NT2/D1 (cell line): ENCODE measurements at regions not wholly inside any gene's neighbourhood (a gene's known extent, or its start where the extent isn't known, plus 50 kb on each side); places are given as distances from the start of the nearest gene placed in this dataset.

Experiments
- DNase-seq: peaks from one replicate; pipeline ENCODE4 v3.0.0-alpha.2; 2011; ENCODE audit warnings: low read depth, low spot score
- H3K27me3 ChIP-seq: 2 replicates; pipeline ENCODE4 v1.6.0; 2011; ENCODE audit warnings: mild to moderate bottlenecking; ENCODE audit not compliant: insufficient read length, insufficient read depth
- H3K36me3 ChIP-seq: 2 replicates; pipeline ENCODE4 v1.6.1; 2011; ENCODE audit warnings: mild to moderate bottlenecking, low read length, mixed read lengths; ENCODE audit not compliant: insufficient read depth, insufficient read length
- H3K4me1 ChIP-seq: 2 replicates; pipeline ENCODE4 v1.5.1; 2011; ENCODE audit not compliant: insufficient read depth, insufficient read length
- H3K4me3 ChIP-seq: 2 replicates; pipeline ENCODE4 v1.5.1; 2011; ENCODE audit warnings: low read depth; ENCODE audit not compliant: insufficient read length
- H3K9ac ChIP-seq: 2 replicates; pipeline ENCODE4 v1.6.0; 2011; ENCODE audit warnings: low read depth; ENCODE audit not compliant: insufficient read length
- H3K9me3 ChIP-seq: 2 replicates; pipeline ENCODE4 v1.5.1; 2011; ENCODE audit warnings: mild to moderate bottlenecking, low read length; ENCODE audit not compliant: insufficient read depth
- SUZ12 ChIP-seq: IDR thresholded peaks from 2 replicates; pipeline ENCODE4 v1.6.1; 2011; ENCODE audit not compliant: insufficient read length, insufficient read depth; ENCODE audit errors: extremely low read depth
- YY1 ChIP-seq: IDR thresholded peaks from 2 replicates; pipeline ENCODE4 v1.6.1; 2011; ENCODE audit not compliant: insufficient read length, insufficient read depth
- ZNF274 ChIP-seq: IDR thresholded peaks from 2 replicates; pipeline ENCODE4 v1.6.1; 2011; ENCODE audit warnings: mild to moderate bottlenecking, low read depth, low read length

DNA sequence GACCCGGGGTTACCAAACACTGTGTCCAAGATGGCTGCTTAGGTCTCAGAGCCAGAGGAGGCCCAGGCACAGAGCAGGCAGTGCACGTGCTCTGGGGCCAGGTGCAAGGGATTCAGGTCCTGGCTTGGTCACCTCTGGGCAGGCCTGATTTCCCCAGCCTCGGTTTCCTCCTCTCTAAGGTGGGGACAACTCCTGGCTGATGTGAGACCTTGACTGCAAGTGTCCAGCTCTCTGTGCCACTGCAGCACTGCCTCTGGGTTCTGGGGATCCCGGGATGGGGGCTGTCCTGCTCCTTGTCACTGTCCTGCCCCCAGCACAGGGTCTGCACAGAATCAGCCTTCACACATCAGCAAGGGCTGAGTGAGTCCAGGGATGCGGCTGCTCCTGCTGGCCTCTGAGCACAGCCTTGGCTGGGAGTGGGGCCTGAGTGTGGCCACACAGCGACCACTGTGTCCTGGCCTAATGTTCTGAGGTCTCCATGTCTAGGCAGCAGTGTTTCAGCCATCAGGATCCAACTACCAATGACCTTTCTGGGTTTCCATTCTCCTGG is 170.2 kb upstream of the HDAC4 start:
- H3K4me1 ChIP-seq = peaks cover 8% of the 10 kb centered on the region
- H3K9ac ChIP-seq = no peak overlapping the region
- no peak overlapping the region for H3K4me3 ChIP-seq
- peaks cover under 1% of the 10 kb centered on the region; the same call in 1 of the 2 replicates for H3K9me3 ChIP-seq
- H3K36me3 ChIP-seq = no peaks in the 10 kb centered on the region
- TF ChIP-seq SUZ12 (no peak), ZNF274 (no peak), YY1 (no peak)
- peaks cover 8% of the 10 kb centered on the region for H3K27me3 ChIP-seq
- no peak for DNase-seq

DNA sequence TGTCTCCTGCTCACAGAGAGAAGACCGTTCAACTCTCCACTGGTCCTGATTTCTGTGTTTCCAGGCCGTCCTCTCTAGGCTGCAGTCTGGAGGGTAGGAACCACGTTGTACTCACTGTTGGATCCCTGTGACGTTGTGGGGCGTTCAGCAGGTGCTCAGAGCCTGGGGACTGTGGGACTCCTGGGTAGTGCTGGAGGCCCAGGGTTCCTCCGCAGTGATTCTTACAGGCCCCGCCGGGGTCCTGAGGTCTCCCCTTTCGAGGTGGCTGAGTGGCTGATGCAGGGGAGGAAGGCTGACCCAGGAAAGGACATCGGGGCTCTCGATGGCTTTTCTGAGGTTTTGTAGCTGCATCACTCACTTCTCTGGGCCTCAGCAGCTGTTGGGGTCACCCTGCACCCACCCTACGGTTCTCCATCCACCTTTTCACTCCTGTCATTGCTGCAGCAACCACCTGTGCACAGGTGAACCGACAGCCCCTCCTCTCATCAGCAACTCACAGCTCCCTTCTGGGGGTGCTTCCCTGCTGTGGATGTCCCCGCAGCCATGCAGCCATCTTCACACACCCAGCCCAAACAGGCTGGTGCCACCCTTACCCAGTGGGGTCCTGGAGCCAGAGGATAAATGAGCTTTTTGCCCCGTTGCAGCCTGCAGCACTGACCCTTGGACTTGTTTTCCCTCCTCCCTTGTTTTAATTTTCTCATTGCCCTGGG is 169.6 kb upstream of the HDAC4 start:
- DNase-seq = no peak
- Histone ChIP-seq H3K9ac (no peak overlapping the region), H3K27me3 (peaks cover 14% of the 10 kb centered on the region), H3K4me3 (no peak overlapping the region), H3K36me3 (no peaks in the 10 kb centered on the region), H3K4me1 (peaks cover 8% of the 10 kb centered on the region), H3K9me3 (0 out of 2 replicates have a peak, but pooled peaks cover 4% of the 10 kb centered on the region)
- TF ChIP-seq SUZ12 (no peak), ZNF274 (no peak), YY1 (no peak)

DNA sequence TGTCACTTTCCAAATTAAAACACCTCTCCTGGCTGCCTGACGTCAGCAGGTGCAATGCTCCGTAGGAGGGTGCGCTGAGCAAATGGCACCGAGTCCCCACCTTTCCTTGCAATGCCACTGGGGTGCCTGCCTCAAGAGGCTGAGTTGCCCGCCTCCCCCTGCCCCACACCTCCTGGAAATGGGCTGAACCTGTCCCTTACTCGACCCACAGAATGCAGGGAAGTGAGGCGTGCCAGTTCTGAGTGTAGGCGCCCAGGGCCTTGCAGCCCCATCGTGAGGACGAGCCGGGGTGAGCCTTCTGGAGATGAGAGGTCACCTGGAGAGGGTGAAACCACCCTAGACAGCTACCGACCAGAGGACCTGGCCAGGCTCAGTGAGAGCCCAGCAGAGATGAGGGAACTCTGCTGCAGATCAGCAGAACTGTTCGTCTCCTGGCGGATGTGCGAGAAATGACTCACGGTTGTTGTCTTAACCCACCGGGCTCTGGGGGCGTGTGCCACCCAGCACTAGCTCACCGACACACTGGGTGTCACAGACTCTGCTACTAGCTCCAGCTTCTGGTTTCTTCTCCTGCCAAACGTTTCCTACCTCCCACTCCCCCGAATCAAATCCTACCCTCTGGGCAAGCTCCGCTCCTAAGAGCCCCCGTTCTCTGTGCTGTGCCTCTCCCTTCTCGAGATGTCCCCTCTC is 168.7 kb upstream of the HDAC4 start:
- Histone ChIP-seq H3K9ac (no peak overlapping the region), H3K27me3 (peaks cover 16% of the 10 kb centered on the region)
- no peak for DNase-seq

DNA sequence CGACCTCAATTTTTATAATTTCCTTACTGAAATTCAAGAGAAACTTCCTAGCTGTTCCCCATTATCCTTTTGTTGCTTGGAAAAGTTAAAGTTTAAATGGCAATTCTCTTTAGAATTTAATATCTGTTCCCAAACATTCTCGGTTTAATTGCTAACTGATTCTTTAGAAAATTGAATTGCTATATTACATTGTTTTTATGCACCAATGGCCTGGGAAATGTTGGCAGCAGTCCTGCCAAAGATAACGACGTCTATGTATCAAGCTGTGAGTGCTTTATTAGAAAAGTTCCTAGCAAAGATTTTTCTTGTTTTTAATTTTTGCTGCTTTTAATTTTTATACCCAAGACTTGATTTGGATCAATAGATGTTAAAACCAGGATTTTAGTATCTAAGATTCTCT is 167.8 kb upstream of the HDAC4 start:
- Histone ChIP-seq H3K36me3 (no peaks in the 10 kb centered on the region), H3K4me3 (no peak overlapping the region), H3K27me3 (peaks cover 16% of the 10 kb centered on the region), H3K9ac (no peak overlapping the region), H3K9me3 (0 out of 2 replicates have a peak, but pooled peaks cover 4% of the 10 kb centered on the region), H3K4me1 (peaks cover 8% of the 10 kb centered on the region)
- DNase-seq = no peak
- TF ChIP-seq ZNF274 = no peak
- TF ChIP-seq YY1 = no peak
- no peak for TF ChIP-seq SUZ12

More for the DNA sequence above, 168.7 kb upstream of the HDAC4 start:
- Histone ChIP-seq H3K4me1 (peaks cover 8% of the 10 kb centered on the region), H3K36me3 (no peaks in the 10 kb centered on the region), H3K4me3 (no peak overlapping the region), H3K9me3 (0 out of 2 replicates have a peak, but pooled peaks cover 4% of the 10 kb centered on the region)
- TF ChIP-seq YY1 = no peak
- no peak for TF ChIP-seq ZNF274
- TF ChIP-seq SUZ12 = no peak

DNA sequence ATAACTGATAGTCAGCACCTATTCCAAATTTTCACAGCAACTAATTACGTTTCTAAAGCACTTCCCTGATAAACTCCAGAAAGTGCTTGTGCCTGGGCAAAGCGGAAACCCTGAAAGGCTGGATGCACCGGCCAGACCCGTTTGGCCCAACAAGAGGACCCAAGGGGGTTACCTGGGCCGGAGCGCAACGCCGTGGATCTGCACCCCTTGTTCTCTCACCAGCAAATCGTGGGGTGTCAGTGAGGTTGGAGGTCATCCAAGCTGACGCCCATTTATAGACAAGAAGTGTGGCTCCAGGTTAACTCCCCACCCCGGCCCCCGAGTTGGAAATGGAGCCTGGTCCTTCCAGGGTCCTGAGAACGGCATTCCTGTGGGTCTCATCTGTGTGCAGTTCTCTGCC is 167.0 kb upstream of the HDAC4 start:
- Histone ChIP-seq H3K4me1 (peaks cover 8% of the 10 kb centered on the region), H3K9me3 (0 out of 2 replicates have a peak, but pooled peaks cover 4% of the 10 kb centered on the region), H3K27me3 (peaks cover 16% of the 10 kb centered on the region), H3K9ac (no peak overlapping the region), H3K4me3 (no peak overlapping the region), H3K36me3 (no peaks in the 10 kb centered on the region)
- DNase-seq = no peak
- TF ChIP-seq YY1 (no peak), SUZ12 (no peak), ZNF274 (no peak)

DNA sequence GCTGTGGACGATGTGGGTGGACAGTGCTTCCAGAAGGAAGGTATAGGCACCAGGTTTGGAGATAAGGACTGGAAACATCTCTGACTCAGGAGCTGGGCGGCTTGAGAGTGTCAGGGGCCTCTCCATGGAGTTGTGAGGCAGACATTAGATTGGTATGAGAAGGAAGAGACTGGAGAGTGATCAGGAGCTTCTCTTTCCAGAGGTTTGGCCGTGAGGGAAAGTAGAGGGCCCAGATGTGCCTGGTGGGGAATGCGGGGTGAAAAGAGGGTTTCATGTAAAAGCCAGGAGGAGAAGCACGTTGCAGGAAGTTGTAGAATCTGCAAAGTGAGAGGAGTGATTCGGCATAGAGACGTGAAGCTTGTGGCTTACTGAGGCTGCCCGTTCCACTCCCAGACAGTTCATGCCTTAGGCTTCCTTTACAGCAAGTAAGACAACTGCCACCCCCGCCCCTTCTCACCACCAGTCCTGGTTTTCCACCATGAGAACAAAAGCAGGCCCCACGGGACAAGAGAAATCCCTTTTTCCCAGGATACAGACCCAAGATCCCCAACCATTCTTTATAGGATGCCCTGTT is 166.3 kb upstream of the HDAC4 start:
- Histone ChIP-seq H3K27me3 (peaks cover 16% of the 10 kb centered on the region), H3K9me3 (0 out of 2 replicates have a peak, but pooled peaks cover 4% of the 10 kb centered on the region), H3K9ac (no peak overlapping the region), H3K4me3 (no peak overlapping the region), H3K36me3 (no peaks in the 10 kb centered on the region), H3K4me1 (peaks cover 8% of the 10 kb centered on the region)
- TF ChIP-seq YY1 (no peak), ZNF274 (no peak), SUZ12 (no peak)
- no peak for DNase-seq
